HepG2 (cell line): ENCODE measurements at regions not wholly inside any gene's neighbourhood (a gene's known extent, or its start where the extent isn't known, plus 50 kb on each side); places are given as distances from the start of the nearest gene placed in this dataset.

Source experiments
- ESRRA ChIP-seq: sonication (generic); formaldehyde crosslinking; IDR thresholded peaks from 2 replicates; pipeline ENCODE4 v1.5.1; 2020; ENCODE audit warnings: mild to moderate bottlenecking, low read depth, missing genetic modification reagents
- FOSL1 ChIP-seq: sonication (generic); formaldehyde crosslinking; IDR thresholded peaks from 2 replicates; pipeline ENCODE4 v1.9.0; 2021; ENCODE audit warnings: missing genetic modification reagents, borderline replicate concordance
- GFI1 ChIP-seq: sonication (generic); formaldehyde crosslinking; IDR thresholded peaks from 2 replicates; pipeline ENCODE4 v1.5.0; 2020; ENCODE audit warnings: missing genetic modification reagents, mild to moderate bottlenecking, borderline replicate concordance
- HMG20A ChIP-seq: IDR thresholded peaks from 2 replicates; pipeline ENCODE4 v1.6.1; 2016; ENCODE audit warnings: borderline replicate concordance
- KAT7 ChIP-seq: IDR thresholded peaks from 2 replicates; pipeline ENCODE4 v1.6.1; 2018; ENCODE audit warnings: borderline replicate concordance, missing compliant biosample characterization
- MAFK ChIP-seq, 2 experiments: IDR thresholded peaks in 1 of 2; conservative IDR thresholded peaks in 1 of 2; 2 replicates each; pipeline ENCODE4 v1.6.1; 2011; ENCODE audit warnings: improper control_type of control experiment in 2 of 2, low read length in 2 of 2
- NFIC ChIP-seq: IDR thresholded peaks from 2 replicates; pipeline ENCODE4 v1.6.1; 2012; ENCODE audit warnings: mild to moderate bottlenecking, low read length, inconsistent platforms
- NR2F6 ChIP-seq, 2 experiments: IDR thresholded peaks; 2 replicates each; pipeline ENCODE4 v1.6.1; 2016; ENCODE audit warnings: antibody characterized with exemption in 1 of 2, mild to moderate bottlenecking in 1 of 2
- PAXIP1 ChIP-seq: sonication (generic); formaldehyde crosslinking; conservative IDR thresholded peaks from 2 replicates; pipeline ENCODE4 v1.4.0; 2020; ENCODE audit warnings: mild to moderate bottlenecking, missing genetic modification reagents, moderate library complexity
- PITX1 ChIP-seq: sonication (generic); formaldehyde crosslinking; IDR thresholded peaks from 2 replicates; pipeline ENCODE4 v1.5.1; 2020; ENCODE audit warnings: mild to moderate bottlenecking, missing genetic modification reagents
- SRSF9 ChIP-seq: fragments of 200-400 bp; formaldehyde crosslinking; IDR thresholded peaks from 2 replicates; pipeline ENCODE4 v1.6.1; 2018; ENCODE audit warnings: borderline replicate concordance, mild to moderate bottlenecking, low read depth, low read length; ENCODE audit not compliant: insufficient read depth, poor library complexity, severe bottlenecking
- SUZ12 ChIP-seq: fragments of 150-350 bp; IDR thresholded peaks from 2 replicates; pipeline ENCODE4 v1.6.1; 2014; ENCODE audit warnings: low read depth, low read length
- TBX3 ChIP-seq: fragments of 450-650 bp; IDR thresholded peaks from 2 replicates; pipeline ENCODE4 v1.6.1; 2017; ENCODE audit warnings: antibody characterized with exemption, mild to moderate bottlenecking, inconsistent platforms, borderline replicate concordance
- XBP1 ChIP-seq: sonication (generic); formaldehyde crosslinking; IDR thresholded peaks from 2 replicates; pipeline ENCODE4 v1.5.0; 2020; ENCODE audit warnings: missing genetic modification reagents
- YY1 ChIP-seq: IDR thresholded peaks from 2 replicates; pipeline ENCODE4 v1.6.1; 2011; ENCODE audit warnings: low read length, low read depth, moderate library complexity, mild to moderate bottlenecking; ENCODE audit not compliant: insufficient read depth, insufficient replicate concordance
- ZKSCAN8 ChIP-seq: IDR thresholded peaks from 2 replicates; pipeline ENCODE4 v1.6.1; 2016; ENCODE audit warnings: borderline replicate concordance, missing genetic modification reagents, missing compliant biosample characterization
- ZNF317 ChIP-seq: sonication (generic); formaldehyde crosslinking; IDR thresholded peaks from 2 replicates; pipeline ENCODE4 v1.5.0; 2020; ENCODE audit warnings: mild to moderate bottlenecking, missing genetic modification reagents
- ZNF441 ChIP-seq: sonication (generic); formaldehyde crosslinking; IDR thresholded peaks from 2 replicates; pipeline ENCODE4 v1.7.0; 2021; ENCODE audit warnings: missing genetic modification reagents, borderline replicate concordance
- ZNF564 ChIP-seq: sonication (generic); formaldehyde crosslinking; IDR thresholded peaks from 2 replicates; pipeline ENCODE4 v1.8.1; 2023; ENCODE audit warnings: mild to moderate bottlenecking, missing genetic modification reagents
- ZNF597 ChIP-seq: sonication (generic); formaldehyde crosslinking; IDR thresholded peaks from 2 replicates; pipeline ENCODE4 v1.5.0; 2020; ENCODE audit warnings: missing genetic modification reagents
- ZNF652 ChIP-seq: IDR thresholded peaks from 2 replicates; pipeline ENCODE4 v1.6.1; 2016; ENCODE audit warnings: low read depth, borderline replicate concordance
- TF ChIP-seq, protein P1 (sequence below): sonication (generic); formaldehyde crosslinking; IDR thresholded peaks from 2 replicates; pipeline ENCODE4 v1.8.1; 2022; ENCODE audit warnings: mild to moderate bottlenecking, missing genetic modification reagents

- TF ChIP-seq FOSL1 (CRISPR knock-in tag) (no peak), KAT7 (CRISPR knock-in tag) (0 out of 2 replicates have a peak, but pooled peaks have one; percentile 26), ZNF597 (CRISPR knock-in tag) (no peak), NR2F6 (IDR thresholded peaks at IDR 0.05) (peak; percentile 89), NR2F6 (CRISPR knock-in tag; IDR thresholded peaks at IDR 0.05) (peak; percentile 81), ZNF564 (CRISPR knock-in tag) (no peak), PITX1 (CRISPR knock-in tag) (peak; percentile 59; the same call in 1 of the 2 replicates), ZNF652 (CRISPR knock-in tag) (peak; percentile 72; the same call in 1 of the 2 replicates), GFI1 (peak; percentile 93), ZNF441 (CRISPR knock-in tag) (no peak), MAFK (conservative IDR thresholded peaks at IDR 0.05 in 1 of 2, IDR thresholded peaks at IDR 0.05 in 1 of 2; ENCODE audit: low read length in 2 of 2) (peak in 1 of 2 experiments; percentile 15; a peak in 2 of 4 replicates), NFIC (peak; percentile 98), XBP1 (CRISPR knock-in tag) (no peak), ESRRA (CRISPR knock-in tag) (peak; percentile 86), HMG20A (peak; percentile 99), ZKSCAN8 (CRISPR knock-in tag) (peak; percentile 97; the same call in 1 of the 2 replicates), SUZ12 (no peak), TBX3 (peak; percentile 82), PAXIP1 (CRISPR knock-in tag) (peak; percentile 98), ZNF317 (0 out of 2 replicates have a peak, but pooled peaks have one; percentile 67), SRSF9 (no peak), YY1 (no peak)
- TF ChIP-seq, protein P1, sequence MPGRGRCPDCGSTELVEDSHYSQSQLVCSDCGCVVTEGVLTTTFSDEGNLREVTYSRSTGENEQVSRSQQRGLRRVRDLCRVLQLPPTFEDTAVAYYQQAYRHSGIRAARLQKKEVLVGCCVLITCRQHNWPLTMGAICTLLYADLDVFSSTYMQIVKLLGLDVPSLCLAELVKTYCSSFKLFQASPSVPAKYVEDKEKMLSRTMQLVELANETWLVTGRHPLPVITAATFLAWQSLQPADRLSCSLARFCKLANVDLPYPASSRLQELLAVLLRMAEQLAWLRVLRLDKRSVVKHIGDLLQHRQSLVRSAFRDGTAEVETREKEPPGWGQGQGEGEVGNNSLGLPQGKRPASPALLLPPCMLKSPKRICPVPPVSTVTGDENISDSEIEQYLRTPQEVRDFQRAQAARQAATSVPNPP (CRISPR knock-in tag), result 0 out of 2 replicates have a peak, but pooled peaks have one; percentile 37
These were observed 146.3 kb downstream of the HNMT start (continued) for GRCh38 chr2:138110453-138111083.
